HG02642 (cell line): ENCODE measurements at regions not wholly inside any gene's neighbourhood (a gene's known extent, or its start where the extent isn't known, plus 50 kb on each side); places are given as distances from the start of the nearest gene placed in this dataset.

ENCODE experiments used
- ATAC-seq: cut with Tn5 transposase; IDR thresholded peaks from one replicate; pipeline ENCODE4 v1.9.1; 2021; ENCODE audit warnings: mild to moderate bottlenecking; ENCODE audit not compliant: unreplicated experiment, poor library complexity

GRCh38 chr3:124172816-124173215, 180.9 kb upstream of the ROPN1 start:
- ATAC-seq, result no peak

DNA sequence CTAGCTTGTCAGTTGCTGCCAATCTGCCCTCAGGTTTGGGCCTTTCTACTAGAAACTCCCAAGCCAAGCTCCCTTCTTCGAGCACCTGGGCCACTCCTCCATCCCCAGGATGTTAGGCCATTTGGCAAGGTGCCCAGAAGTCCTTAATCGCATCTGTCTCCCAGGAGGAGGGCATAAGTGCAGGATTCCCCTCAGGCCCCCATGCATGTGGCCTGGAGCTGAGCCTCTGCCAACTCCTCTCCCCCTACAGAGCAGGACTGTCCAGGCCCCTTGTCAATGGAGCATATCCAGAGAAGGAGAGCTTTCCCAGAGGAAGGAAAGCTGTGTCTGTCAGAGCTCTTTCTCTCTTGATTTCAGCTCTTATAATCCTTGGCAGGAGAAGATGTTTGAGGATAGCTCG, 182.6 kb upstream of the ROPN1 start:
- no peak for ATAC-seq

DNA sequence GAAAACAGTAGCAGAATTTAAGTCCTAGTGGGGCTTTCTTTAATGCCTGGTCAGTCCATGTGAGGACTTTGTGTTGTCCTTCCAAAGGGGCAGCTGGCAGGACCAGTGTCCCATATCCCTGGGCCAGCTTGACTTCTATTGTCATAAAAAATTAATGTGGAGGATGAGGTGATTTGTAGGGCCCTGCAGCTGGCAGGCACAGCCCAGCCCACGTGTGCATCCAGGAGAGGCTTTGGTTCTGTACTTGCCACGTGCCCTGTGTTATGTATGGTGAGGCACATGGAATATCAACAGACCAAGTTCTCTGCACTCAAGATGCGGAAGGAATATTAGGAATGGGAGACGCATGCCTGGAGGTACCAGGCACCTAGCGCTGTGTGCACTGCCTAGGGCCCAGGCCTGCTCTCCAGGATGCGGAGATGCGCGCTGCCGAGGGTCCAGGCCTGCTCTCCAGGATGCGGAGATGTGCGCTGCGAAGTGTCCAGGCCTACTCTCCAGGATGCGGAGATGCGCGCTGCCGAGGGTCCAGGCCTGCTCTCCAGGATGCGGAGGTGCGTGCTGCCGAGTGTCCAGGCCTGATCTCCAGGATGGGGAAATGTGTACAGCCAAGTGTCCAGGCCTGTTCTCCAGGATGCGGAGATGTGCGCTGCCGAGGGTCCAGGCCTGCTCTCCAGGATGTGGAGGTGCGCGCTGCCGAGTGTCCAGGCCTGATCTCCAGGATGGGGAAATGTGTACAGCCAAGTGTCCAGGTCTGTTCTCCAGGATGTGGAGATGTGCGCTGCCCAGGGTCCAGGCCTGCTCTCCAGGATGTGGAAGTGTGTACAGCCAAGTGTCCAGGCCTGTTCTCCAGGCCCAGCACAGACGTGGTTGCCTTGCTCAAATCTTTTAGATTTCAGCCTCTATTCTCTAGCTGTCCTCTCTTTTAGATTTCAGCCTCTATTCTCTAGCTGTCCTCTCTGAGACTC, 183.3 kb upstream of the ROPN1 start:
- ATAC-seq, result no peak

- ATAC-seq, result no peak
Observed at GRCh38 chr3:124177071-124177470, 185.1 kb upstream of the ROPN1 start.

GRCh38 chr3:124178531-124178930, 186.6 kb upstream of the ROPN1 start:
- no peak for ATAC-seq

GRCh38 chr3:124200407-124200806, 208.5 kb upstream of the ROPN1 start:
- no peak for ATAC-seq

GRCh38 chr3:124201226-124201625, 209.3 kb upstream of the ROPN1 start:
- ATAC-seq, result no peak

DNA sequence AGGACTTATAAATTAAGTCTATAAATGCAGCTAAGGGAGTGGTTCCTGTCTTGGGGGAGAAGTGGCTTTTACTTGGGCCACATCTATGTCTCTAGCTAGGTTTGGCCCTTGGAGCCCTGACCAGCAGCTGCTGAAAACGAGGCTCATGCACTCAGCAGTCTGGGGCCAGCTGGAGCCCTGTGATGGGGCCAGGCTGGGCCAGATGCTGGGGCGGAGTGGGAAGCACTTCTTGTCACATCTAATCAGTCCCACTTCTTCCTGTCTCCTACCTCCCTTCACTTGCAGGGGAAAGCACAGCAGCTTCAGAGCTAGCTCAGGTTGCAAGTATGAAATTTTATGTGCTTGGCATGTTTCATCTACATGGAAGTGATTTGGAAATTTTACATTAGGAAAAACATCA, 209.9 kb upstream of the ROPN1 start:
- ATAC-seq, result no peak

- no peak for ATAC-seq
Observed at GRCh38 chr3:124202754-124203153, 210.8 kb upstream of the ROPN1 start.

- ATAC-seq, result no peak
Observed at GRCh38 chr3:124203292-124203691, 211.4 kb upstream of the ROPN1 start.

DNA sequence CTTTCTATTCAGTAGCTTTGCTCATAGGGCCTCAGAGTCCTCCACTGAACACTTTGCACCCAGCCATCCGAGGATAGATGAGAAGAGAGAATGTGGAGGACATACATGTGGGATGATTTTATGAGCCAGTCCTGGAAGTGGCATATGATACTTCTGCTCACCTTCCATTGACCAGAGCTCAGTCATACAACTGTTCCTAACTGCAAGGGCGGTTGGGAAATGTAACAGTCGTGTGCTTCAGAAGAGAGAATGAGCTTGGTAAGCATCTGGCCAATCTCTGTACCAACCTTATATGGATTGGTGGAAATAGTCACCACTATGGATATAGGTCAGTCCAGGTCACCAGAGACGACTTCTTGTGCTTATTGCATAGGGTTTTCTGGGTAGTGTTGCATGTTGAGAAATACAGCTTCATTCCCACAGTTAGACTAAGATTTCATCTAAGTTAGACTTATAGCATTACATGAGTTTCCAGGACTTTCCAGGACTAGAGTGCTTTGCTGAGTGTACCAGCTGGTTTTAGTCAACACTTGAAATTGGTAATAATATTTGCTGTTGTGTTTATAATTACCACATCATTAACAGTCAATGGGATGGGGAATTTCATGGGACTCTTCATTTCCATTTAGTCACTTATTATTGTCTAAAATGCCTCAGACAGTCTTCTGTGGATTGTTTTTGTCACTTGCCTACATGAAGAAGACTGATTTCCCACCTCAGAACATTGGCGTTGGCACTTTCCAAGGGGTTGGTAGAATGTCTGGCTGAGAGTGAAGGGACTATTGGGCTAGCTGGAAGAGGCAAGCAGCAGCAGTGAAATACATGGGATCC, 214.5 kb upstream of the ROPN1 start:
- no peak for ATAC-seq

- no peak for ATAC-seq
Observed at GRCh38 chr3:124207077-124207476, 215.2 kb upstream of the ROPN1 start.

- ATAC-seq, result peak; percentile 92
Observed at GRCh38 chr3:124207873-124208485, 216.1 kb upstream of the ROPN1 start.

GRCh38 chr3:124209426-124209825, 217.5 kb upstream of the ROPN1 start:
- ATAC-seq, result no peak

GRCh38 chr3:124210899-124211298, 219.0 kb upstream of the ROPN1 start:
- ATAC-seq, result no peak

- no peak for ATAC-seq
Observed at GRCh38 chr3:124213641-124214040, 221.7 kb upstream of the ROPN1 start.

DNA sequence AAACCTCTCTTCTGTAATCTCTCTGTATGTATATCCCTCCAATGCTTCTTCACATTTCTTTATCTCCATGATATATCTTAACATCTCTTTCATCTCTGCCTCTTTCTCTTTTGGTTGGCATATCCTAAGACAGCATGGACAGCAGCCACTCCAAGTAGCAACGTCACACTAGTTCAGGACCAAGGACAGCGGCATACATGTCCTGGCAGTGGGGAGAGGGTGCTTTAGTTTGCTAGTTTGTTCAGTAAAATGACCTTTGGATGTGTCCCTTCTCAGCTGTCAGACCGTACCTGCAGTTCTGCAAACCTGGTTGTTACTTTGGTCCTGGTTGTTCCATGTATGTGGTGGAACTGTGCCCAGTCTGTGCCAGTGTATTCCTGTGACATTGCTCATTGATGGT, 225.6 kb upstream of the ROPN1 start:
- ATAC-seq, result no peak

DNA sequence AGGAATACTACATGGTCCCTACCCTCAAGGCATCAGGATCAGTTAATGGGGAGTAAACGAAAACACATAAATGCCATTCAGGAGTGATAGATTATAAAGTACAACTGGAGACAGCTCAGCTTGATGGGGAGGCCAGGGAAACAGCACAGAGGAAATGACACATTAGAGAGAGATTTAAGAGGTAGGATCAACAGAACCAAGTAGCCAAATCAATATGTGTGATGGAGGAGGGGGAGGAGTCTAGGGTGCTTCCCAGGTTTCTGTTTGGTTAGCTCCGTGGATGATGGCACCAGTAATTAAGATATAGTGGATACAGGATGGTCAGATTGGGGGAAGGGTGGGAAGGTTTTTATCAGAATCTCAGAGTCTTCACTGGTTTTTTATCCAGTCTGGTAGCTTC, 229.5 kb upstream of the ROPN1 start:
- ATAC-seq, result no peak

- ATAC-seq, result no peak
Observed at GRCh38 chr3:124223853-124224252, 231.9 kb upstream of the ROPN1 start.

DNA sequence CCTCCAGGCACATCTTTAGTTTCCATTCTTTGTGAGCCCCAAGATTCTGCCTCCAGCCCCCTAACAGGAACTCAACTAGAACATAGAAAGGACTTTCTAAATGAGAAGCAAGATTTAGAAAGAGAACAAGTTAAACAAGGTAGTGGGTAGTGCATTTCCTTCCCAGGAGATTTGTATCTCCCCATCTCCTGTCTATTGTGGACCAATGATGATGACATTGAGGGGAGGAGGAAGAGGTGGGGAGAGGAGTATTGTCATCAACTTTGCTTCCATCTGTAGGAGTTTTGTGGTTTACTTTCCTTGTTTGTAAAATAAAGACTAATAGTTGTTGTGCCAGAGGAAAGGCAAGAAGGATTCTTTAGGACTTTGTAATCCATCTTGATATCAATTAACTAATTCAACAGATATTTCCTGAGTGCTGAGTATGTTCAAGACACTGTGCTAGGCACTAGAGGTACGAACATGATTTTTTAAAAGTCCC, 235.3 kb upstream of the ROPN1 start:
- no peak for ATAC-seq

DNA sequence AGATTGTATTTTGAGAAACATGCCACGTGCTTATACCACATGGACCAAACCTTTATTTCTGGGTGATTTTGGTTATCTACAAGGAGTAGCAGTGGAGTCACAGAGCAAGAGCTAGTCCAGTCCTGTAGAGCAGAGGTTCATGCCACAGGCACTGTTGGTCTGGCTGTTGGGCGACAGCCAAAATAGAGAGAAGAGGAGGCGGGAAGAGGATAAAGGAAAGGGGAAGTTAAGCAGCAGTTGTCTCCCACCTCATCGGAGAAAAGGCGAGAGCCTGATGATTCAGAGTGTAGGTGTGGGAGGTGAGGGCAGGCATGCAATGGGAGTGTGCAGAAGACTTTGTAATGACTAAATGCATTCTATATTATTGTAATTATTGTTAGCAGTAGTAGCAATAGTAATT, 237.5 kb upstream of the ROPN1 start:
- no peak for ATAC-seq
